NK-92 treated with Interleukin-12 subunit alpha and Interleukin-12 subunit beta, amount 100 ng/mL, for 24 hours (cell line): ENCODE measurements at regions not wholly inside any gene's neighbourhood (a gene's known extent, or its start where the extent isn't known, plus 50 kb on each side); places are given as distances from the start of the nearest gene placed in this dataset.
"Not testable (repeated sequence)": the region's sequence is repeated elsewhere in the genome, so short reads cannot be mapped to it uniquely, and the experiment has no call there.

ENCODE experiments used
- DNase-seq: peaks from one replicate; lab custom pipeline; 2025; lab: John Stamatoyannopoulos, UW

DNA sequence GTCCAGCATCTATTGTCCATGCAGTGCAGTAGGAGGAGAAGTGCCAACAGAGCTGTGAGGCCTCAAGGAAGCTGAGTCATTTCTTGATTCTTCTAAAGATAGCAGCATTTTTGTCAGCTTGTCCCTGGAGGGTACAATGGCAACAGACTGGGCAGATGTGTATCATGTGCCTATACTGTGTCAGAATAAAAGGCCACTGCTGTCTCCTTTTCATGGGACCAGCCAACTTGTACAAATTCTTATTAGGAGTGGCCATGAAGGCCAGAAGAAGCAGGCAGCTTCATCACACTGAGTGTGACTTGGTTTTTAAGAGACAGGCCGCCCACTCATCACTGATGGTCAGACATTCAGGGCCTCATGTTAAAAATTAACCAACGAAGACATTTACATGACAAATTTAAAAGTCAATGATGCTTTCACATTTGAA, 185.0 kb upstream of the FAM241A start:
- DNase-seq, result no peak

DNA sequence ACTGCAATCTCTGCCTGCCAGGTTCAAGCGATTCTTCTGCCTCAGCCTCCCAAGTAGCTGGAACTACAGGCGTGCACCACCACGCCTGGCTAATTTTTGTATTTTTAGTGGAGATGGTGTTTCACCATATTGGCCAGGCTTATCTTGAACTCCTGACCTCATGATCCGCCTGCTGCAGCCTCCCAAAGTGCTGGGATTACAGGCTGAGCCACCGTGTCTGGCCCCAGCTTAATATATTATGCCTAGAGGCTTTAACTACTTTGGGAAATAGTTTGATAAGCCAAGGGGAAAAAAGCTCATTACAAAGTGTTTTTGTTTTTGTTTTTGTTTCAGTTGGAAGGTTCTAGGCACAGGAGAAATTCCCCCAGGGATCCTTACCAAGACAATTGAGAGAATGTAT, 184.2 kb upstream of the FAM241A start:
- not testable (repeated sequence) for DNase-seq

DNA sequence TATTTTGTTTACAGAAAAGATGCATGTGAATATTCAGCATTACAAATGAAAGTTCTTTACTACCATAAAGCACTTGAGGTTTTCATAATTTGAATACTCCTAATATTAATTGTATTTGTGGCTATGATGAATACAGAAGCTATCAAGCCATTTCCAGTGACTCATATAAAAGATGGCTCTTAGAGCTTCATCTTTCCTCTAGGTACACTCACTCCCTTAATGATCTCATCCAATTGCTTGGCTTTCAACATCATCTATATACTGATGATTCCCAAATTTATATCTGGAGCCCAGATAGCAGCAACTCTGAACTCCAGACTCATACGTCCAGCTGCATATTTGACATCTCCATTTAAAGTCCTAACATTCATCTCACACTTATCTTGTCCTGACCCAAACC, 183.4 kb upstream of the FAM241A start:
- no peak for DNase-seq

DNA sequence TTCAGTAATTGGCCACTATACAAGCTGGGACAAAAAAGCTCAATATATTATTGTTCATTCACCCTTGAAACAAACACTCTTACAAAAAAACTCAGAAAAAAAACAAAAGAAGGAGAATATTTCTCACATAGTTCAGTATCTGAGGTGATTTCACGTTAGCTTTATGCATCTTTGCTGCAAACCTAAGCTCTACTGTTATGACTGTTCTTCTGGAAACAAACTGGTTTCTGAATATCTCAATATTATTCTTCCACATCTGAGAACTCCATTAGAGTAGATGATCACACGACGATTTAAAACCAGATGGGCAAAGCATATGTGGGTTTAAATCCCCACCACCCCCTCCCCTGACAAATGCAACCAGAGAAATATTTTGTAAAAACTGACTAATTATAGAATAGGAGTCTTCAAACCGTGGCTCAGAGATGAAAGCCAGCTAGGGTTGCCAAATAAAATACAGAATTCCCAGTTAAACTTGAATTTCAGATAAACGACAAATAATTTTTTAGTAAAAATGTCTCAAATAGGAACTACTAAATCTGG, 182.0 kb upstream of the FAM241A start:
- no peak for DNase-seq

DNA sequence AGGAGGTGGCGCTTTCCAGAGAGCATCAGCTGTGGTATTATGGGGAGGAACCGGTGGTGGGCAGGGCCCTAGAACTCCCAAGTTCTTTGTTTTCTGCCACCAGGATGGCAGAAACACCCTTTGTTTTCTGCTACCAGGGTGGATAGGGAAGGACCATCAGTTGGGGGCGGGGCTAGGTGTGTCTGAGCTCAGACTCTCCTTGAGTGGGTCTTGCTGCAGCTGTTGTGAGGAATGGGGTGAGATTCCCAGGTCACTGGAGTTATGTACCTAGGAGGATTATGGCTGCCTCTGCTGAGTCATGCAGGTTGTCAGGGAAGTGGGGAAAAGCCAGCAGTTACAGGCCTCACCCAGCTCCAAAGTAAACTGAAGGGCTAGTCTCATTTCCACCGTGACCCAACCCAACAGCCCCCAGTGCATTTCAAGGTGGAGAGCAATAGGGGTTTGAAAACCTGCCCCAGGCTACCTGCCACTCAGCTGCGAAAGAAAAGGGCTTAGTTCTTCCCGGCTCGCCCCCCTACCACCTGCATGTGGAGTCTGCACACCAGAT, 167.8 kb upstream of the FAM241A start:
- DNase-seq, result no peak

DNA sequence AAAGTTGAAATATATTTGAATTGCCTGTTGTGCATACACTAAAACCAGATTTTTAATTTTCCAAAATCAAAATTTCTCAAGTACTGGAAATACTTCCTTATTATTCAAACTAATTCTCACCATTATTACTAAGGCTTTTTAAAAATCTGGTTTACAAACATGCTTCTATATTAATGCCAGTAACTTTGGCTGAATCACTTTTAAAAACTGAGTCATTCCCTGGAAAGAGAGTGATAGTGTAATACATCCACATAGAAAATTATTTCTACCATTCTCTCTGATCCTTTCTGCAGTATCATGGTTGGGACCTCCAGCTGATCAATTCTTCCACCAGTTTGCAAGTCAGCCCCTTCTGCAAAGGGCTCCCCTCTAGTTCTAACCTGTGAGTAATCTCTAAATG, 165.3 kb upstream of the FAM241A start:
- no peak for DNase-seq

DNA sequence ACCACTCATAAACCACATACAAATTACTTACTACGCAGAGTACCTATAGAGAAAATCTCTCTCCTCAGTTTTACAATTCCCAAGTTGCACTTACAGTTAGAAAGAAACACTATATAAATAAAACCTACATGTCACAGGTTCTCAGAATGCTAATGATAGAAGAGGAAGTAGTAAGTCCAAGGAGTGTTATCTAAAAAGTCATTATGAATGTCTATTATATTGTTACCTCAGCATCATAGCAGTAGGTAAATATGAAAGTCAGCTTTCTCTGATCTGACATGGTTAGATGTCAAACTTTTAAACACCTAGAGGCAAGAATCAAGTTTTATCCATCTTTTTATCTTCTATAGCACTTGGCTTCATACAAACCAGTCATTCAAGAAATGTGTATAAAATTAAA, 163.2 kb upstream of the FAM241A start:
- no peak for DNase-seq

DNA sequence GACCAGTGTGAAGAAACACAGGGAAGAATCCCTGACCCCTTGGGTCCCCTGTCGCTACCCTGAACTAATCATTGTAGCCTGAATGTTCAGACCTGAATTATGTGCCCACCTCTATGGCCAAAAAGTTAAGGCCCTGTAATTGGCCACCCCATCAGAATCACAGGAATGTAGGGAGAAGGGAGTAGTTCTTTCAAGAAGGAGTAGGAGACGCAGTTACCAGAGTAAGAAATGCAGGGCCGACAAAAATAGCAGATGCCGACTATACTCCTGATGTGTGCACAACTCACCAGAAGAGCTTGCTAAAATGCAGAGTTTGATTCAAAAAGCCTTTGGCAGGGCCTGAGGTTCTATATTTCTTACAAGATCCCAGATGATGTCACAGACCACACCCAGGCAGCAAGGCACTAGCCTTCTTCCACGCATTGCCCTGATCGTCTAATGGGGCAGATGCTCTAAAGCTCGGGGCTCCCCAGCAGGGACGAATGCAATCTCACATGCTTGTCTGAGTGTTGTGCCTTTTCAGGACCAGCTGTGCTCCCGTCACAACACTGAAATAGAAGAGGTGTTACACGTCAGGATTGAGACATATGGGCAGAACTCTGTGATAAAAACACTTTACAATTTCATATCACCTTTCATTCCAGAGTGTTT, 161.0 kb upstream of the FAM241A start:
- DNase-seq, result no peak

DNA sequence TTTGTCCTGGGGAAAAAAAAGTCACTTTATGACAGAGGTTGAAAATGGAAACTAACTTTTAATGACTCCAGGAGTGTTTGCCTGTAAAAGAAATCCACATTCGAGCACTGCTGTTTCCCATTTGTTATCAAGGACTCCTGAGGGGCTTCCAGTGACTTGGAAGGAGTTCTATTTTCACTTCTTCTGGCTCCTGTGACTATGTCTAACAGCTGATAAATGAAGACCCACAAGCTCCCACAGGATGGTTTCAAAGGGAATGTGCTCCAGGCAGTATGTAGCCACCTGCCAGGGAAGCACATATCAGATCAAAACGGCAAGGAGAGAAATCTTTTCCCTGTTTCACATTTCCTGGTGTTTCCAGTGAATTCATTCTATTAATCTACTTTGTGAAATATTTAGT, 159.8 kb upstream of the FAM241A start:
- no peak for DNase-seq

DNA sequence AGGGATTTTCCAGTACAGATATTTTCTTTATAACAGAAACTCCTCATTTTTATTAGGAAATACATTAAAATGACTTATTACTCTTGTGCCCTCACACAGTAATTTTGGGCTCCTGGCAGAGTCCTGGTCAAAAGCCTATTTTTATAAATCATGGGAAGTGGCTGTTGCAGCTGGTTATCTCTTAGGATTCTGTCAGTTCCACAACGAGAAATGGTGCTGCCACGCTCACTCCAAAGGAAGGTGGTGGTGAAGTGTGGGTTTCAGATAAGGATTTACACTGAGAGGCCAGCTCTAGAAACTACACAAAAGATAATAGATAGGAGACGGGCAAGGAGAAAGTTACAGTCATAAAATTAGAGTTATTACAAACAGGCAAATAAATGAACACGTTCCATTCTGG, 159.2 kb upstream of the FAM241A start:
- DNase-seq, result no peak

DNA sequence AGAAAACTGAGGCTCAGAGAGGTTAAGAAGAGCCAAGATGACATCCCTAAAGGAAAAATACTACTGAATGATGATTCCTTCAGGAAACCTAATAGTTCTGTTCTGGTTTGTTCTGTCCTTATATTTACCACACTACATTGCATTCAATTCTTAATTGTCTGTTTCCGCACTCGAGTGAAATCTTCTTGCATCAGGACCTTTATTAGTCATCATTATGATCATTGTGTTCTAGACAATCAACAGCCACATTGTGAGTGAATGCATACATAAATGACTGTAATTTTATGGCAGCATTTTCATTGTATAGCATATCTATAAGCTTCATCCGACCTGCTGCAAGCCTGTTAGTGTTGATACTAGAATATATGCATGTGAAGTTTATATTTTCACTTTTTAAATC, 156.7 kb upstream of the FAM241A start:
- no peak for DNase-seq

DNA sequence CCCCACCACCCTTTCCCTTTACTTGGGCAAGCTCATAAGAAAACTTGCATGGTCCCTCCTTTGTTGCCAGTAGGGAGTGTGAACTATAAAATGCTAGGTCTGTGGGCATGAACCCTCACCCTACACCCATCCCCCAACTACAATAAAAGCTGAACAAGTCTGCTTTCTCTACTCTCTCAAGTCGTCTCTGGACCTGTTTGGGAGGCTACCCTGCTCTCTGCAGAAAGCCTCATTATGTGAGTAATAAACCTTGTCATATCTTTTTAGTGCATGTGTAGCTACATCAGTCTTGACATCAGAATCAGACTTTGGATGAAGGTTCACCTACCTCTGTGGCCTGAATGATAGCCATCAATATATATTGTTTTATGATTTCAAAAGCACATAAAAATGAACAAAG, 155.4 kb upstream of the FAM241A start:
- no peak for DNase-seq

DNA sequence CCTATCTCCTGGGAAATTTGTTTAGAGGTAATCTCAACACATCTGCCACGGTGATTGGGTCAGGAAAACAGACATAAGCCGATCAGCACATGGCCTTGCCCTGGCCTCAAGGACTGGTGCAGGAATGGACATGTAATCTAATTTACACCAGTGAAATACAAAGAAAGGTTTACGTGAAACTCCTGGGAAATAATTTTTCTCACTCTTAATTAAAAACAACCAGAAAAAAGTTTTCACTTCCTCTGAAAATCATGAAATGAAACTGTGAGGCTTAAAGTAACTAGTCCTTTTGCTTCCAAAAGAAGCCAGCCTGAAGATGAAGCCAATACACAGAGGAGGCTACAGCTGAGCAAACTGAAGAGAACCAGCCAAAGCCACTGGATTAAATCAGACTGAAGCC, 154.1 kb upstream of the FAM241A start:
- no peak for DNase-seq

DNA sequence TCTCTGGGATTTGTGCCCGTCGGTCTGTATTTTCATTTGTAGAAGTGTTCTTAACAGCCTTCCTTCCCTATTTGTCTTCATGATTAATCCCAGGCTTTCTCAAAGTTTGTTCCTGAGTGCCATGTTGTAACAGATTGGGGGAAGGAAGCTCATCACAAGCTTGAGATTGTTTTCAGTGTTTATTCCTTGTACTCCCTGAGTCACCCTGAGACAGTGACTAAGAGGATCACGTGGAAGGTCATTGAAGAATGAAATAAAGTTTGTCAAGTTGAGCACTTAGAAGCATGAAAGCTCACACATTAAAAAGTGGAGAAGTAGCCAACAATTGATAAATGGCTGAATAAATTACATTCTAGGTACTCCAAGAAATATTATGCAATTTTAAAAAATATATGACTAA, 153.5 kb upstream of the FAM241A start:
- DNase-seq, result no peak

DNA sequence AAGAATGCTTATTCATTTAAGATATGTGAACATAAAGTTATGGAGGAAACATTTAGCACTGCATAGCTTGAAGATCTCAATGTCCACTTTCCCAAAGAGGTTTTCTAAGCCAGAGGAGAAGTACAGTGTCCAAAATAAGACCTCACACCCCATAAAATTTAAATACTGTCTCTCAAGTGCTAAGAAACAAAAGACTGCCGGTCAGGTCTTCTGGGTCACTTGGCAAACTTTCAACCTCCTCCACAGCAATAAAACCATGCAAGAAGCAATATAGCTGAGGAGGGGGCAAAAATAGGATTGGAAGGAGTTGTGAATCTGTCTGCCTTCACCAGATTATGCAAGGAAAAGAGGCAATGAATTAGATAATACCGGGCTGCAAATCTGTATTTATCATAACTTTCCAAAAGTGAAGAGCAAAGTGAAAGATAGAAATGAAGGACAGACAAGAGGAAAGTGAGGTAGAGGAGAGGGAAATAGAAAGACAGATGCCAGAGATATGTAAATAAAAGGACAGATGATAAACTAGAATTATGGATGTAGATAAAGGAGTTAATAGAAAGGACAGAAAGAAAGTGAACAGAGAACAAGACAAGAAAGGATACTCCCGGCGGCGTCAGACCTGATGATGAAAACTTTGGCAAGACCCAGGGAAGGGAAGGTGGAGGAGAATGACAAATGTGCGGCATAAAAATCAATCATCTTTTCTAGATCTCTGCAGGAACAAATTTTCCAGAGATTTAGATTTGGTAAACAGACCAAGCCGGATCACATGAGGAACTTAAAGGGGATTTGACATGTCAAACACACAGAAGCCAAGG, 152.7 kb upstream of the FAM241A start:
- DNase-seq, result no peak

DNA sequence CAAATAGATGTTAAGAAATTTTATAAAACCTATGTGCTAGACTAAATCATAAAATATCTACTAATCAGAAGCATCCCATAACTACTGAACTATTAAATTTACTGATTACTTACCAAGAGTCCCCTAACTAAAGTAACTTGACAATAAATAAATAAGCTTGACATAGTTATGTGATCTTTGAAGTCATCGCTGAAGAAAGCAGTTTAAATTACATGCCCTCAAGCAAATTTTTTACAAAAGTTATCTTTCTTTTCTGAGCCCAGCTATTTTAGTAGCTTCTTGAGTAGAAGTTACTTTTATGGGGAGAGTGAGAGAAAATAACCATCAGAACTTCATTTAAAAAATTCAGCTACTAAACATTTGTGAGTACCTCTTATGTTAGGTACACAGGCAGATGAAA, 150.9 kb upstream of the FAM241A start:
- DNase-seq, result no peak

DNA sequence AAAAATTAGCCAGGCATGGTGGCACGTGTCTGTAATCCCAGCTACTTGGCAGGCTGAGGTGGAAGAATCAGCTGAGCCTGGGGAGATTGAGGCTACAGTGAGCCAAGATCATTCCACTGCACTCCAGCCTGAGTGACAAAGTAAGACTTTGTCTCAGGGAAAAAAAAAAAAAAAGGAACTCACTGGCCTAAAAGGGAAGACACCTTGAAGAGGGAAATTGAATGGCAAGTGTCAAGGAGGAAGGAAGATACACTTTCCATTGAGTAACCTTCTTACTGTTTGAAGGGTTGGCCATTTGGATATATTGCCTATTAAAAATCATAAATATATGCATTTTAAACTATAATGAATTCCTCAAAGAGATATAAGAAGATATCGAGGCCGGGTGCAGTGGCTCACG, 147.5 kb upstream of the FAM241A start:
- no peak for DNase-seq

DNA sequence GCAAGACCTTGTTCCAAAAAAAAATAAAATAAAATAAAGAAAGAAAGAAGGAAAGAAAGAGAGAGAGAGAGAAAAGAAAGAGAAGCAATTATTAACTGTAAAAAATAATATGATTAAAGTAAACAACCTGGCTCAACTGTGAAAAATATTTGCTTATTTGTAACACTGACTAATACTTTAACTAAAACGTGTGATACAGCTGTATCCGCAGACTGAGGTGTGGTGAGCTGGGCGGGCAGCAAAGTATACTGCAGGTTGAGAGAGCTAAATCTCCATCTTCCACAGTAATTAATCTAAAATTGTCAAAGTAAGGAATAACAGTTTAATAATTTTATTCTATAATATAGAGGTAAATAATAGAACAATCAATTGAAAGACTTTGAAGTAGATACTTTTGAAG, 145.5 kb upstream of the FAM241A start:
- DNase-seq, result no peak

DNA sequence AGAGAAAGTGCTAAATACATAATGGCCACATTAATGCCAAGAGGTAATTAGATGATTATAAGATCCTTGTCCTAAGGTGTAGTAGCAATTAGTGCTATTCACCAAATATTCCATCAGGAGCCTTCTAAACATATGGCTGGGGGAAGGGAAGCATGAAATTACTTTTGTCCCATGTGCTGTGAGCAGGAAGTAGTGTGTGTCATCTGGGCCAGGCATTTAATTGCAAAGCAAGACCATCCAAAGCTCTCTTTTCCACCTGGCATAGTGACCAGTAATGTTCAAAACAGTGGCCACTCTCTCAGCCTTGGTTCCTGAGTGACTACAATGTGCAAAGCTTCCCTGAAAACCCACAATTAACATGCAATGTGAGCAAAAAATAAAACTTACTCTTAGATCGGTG, 144.2 kb upstream of the FAM241A start:
- DNase-seq, result no peak

DNA sequence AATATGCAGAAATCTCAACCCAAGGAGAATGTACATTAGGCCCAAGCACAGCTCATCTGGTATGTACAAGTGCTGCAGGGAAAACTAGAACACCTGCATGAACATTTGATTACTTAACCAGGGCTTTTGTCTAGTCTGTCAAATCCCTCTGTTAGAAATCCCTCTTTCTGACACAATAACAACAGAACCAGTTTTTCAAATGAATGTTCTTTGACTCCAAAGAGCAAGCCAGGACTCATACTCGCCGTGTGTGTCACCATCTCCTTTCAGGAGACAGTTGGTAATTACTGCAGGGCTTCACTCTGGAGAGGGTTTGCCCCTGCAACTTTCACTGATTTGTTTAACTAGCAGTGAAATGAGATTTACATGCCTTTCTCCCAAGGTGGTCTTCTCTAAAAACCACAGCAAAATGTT, 143.0 kb upstream of the FAM241A start:
- no peak for DNase-seq

DNA sequence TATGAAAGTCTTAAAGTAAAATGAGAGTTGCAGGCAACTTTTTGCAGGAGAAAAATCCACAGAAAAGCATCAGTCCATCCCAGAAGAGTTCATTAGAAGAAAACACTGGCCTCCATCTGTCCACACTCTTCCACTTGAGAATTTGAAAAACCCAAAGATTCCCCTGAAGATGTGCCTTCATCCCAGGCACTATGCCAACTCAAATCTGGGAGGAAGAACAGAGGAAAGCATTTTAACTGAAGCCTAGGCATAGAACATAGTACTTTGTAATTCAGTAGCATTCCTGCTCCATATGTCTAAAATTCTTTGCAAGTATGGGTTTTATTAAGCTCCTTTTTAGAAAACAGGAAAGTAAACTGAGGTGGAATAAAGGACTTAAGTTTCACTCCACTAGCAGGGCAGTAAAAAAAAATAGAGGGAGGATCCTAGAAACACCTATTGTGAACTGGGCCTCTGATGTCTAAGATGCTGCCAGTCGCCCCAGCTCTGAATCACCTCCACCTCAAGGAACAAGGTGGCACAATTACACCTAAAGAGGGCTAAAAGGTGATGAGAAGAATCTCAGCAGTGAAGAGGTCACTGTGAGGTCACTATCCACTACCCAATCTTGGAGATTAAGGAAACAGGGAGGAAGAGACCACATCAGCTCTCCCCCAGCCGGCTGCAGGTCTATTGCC, 141.9 kb upstream of the FAM241A start:
- DNase-seq, result no peak

DNA sequence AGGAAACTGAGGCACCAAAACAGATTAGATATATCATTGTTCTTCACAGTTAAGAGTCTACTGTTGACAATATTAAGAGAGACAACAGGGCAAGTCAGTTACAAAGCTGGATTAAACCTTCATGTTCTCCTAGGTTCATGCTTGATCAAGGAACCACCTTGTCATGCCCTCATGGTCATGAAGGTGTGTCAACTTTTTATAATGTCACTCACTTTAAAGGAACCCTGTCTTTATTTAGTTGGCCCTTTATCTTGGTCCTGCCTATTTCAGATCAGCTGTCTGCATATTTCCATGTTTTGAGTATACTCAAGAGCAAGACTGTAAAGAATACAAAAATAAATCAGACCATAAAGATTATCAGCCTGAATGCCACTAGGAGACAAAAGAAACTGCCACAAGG, 140.2 kb upstream of the FAM241A start:
- DNase-seq, result no peak

DNA sequence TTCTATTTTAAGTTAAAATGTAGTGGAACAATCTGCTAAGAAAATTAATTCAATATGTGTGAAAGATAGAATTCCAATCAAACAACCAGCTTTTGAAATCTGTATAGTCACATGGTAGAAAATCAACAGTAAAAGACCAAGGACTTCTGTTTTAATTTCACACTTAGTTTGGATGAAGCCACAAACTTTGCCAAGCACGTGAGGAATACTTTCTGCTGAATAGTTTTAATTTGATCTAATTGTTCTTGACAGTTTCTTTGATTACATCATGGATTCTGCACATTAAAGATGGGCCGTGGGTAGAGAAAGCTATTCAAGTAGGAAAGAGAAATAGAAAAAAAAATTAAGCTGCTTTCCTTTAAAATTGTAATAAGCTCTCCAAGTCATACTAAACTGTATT, 137.9 kb upstream of the FAM241A start:
- DNase-seq, result no peak
